ENCODE measurements at regions not wholly inside any gene's neighbourhood (a gene's known extent, or its start where the extent isn't known, plus 50 kb on each side); places are given as distances from the start of the nearest gene placed in this dataset.
A peak's percentile ranks its signal among the peaks of the same experiment; 100 is the strongest.
"Not testable (repeated sequence)": the region's sequence is repeated elsewhere in the genome, so short reads cannot be mapped to it uniquely, and the experiment has no call there.

DNA sequence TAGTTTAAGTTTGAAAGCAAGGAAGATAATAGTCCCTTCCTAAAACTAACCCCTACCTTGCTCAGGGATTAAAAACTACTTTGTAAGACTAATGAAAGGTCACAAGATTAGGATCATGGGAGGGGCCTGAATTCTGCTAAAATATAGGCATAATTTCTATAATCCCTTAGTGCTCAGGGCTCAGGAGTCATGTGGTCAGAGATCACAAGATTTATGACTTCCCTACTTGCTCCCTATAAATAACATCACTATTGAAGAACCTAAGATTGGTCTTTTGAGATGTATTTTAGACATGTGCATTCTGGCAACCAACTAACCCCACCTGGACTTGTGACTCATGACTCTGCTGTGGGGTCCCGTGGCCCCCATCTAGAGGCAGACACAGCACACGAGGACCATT, 81.1 kb downstream of the STMND1 start:
- no peak for DNase-seq

DNA sequence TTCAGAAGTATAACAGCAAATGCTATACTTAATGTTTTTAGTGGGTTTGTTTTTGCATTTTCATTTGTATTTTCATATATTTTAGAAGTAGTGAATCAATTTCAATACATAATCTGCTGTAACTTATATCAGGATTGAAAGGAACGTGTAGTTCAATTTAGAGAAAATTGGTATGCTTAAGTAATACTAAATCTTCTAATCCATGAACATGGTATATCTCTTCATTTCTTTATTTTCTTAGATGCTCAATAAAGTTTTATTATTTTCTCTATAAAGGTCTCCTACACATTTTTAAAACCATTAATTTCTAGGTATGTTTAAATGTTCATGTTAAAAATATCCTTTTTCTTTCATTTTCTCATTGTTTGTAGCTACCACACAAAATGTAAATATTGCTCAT, 85.1 kb downstream of the STMND1 start:
- DNase-seq = no peak

DNA sequence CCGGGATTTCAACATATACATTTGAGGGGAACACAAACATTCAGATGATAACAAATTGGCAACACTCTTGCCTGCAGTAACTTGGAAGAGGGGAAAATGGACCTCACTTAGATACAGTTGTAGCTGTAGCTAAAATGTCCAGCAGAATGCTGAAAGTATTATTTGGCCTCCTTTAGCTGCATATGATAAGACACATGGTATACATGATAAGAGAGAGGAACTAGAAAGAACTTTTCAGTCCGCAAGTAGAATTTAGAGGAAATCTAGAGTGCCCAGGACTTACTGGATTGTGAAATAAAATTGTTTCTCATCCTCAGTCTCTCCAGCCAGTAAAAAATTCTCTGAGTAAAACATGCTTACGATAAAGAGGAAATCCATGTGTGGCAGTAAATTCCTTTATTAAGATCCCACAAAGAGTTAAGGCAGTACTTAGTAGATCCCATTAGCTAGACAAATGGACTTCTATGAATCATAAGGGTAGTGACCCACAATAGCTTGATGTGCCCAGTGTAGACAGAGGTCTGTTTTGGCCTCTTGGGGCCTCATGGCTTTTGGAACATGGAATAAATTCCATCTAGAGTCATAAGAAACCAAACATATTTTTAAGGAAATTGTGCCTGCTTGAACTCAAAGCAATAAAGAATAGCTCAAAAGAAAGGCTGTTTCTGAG, 87.9 kb upstream of the RBM24 start:
- DNase-seq = no peak

DNA sequence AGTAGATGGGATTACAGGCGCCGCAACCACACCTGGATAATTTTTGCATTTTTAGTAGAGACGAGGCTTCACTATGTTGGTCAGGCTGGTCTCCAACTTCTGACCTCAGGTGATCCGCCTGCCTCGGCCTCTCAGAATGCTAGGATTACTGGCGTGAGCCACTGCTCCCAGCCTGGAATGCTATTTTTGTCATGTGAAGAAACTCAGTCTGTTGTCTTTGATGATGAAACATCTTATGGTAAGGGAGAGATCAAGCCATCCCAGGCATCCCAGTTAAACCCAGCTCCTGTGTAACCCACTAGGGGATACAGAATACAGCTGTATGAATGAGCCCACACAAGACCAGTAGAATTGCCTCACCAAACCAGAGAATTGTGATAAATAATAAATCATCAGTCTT, 83.6 kb upstream of the RBM24 start:
- no peak for DNase-seq

DNA sequence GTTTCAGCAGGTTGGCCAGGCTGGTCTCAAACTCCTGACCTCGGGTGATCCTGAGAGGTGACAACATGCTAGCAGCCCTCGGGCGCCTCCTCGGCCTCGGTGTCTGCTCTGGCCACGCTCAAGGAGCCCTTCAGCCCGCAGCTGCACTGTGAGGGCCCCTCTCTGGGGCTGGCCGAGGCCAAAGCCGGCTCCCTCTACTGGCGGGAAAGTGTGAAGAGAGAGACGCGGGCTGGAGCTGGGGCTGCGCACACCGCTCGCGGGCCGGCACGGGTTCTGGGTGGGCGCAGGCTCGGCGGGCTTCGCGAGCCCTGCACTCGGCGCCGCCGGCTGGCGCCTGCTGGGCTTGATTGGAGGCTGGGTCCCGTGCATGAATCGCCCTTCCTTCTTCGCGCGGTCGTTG, 80.8 kb upstream of the RBM24 start:
- DNase-seq = no peak

DNA sequence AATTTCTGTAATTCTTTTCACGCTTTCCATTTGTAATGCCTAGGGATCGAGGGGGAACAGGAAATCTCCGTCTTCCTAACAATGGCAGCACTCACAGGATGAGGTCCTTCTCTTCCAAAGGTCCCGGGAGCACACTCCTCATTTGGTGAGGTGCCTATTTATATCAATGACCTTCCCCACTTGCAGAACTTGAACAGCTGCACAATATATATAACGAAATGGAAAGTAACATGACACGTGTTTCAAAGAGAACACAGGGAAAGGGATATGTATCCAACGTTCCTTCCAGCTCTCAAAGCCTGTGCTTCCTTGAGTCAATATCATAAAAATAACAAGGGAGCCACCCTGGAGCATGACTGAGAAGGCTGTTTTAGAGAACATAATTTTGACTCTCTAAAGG, 78.6 kb upstream of the RBM24 start:
- DNase-seq = peak; percentile 26

DNA sequence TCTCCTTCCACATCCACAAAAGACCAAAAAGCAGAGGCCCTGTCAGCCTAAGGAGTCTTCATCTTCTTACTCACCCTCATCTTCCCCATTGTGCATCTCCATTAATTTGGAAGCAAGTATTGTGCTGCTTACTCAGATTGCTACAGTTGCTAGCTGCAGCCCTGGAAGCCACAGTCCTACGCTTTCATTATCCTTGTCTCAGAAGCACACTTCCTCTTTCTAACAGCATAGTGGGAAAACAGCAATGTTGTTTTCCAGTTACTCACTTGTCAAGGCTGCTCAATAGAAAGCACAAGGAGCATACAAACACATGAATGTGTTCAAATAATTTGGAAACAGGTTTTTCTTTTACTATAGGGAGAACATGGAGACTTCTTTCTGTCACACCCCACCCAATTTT, 76.6 kb upstream of the RBM24 start:
- DNase-seq = no peak

DNA sequence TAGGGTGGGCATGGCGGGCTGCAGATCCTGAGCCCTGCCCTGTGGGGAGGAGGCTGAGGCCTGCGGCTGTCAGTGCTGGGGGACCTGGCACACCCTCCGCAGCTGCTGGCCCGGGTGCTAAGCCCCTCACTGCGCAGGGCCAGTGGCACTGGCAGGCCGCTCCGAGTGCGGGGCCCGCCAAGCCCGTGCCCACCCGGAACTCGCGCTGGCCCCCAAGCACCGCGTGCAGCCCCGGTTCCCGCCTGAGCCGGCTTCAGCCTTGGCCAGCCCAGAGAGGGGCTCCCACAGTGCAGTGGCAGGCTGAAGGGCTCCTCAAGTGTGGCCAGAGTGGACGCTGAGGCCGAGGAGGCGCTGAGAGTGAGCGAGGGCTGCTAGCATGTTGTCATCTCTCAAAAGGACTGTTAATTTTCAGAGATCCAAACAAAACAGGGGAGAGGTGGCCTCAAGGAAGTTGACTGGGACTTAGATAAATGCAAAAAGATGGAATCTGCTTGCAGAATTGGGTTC, 74.5 kb upstream of the RBM24 start:
- DNase-seq = no peak

DNA sequence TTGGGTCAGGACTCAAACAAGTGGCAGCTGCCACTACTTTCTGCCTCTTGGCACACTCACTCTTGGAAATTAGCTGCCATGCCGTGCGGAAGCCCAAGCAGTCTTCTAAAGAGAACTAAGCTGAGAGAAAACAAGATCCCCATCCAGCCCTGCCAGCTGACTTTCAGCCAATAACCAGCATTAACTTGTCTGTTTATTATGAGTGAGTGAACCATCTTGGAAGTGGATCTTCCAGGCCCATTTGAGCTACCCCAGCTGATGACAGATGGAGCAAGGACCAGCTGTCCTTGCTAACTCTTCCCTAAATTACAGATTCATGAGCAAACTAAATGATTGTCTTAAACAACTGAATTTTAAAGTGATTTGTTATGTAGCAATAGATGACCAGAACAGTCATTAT, 73.9 kb upstream of the RBM24 start:
- no peak for DNase-seq

DNA sequence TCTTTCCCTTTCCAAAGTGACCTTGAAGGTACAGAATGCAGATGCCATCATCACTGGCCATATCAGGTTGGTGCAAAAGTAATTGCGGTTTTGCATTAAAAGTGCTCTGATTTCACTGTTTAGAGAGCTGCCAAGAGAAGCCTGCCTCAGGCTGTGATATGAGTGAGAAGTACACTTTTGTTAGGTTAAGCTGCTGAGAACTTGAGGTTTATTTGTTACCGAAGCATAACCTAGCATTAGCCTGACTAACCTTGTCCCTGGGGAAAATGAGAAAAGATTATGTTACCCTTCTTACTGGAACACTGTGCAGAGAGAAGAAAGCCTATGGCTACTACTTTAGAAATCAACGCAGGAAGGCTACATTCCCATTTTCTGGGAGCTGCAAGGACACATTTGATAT, 70.5 kb upstream of the RBM24 start:
- no peak for DNase-seq

DNA sequence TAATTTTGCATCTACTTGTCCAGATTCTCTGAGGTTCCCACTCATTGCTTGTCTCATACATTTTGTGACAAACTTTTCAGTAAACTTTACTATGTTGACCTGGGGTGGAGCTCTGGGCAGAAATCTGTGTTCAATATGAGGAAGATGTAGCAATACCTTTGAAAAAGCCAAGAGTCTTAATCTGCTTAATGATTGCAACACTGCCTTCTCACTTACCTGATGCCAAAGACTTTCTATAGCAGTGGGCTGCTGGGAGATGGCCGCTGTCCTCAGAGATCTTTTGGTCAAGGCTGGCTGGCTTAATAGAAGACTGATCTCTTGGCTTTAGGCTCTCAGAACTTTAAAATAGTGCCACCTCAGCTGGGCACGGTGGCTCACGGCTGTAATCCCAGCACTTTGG, 70.1 kb upstream of the RBM24 start:
- DNase-seq = no peak

DNA sequence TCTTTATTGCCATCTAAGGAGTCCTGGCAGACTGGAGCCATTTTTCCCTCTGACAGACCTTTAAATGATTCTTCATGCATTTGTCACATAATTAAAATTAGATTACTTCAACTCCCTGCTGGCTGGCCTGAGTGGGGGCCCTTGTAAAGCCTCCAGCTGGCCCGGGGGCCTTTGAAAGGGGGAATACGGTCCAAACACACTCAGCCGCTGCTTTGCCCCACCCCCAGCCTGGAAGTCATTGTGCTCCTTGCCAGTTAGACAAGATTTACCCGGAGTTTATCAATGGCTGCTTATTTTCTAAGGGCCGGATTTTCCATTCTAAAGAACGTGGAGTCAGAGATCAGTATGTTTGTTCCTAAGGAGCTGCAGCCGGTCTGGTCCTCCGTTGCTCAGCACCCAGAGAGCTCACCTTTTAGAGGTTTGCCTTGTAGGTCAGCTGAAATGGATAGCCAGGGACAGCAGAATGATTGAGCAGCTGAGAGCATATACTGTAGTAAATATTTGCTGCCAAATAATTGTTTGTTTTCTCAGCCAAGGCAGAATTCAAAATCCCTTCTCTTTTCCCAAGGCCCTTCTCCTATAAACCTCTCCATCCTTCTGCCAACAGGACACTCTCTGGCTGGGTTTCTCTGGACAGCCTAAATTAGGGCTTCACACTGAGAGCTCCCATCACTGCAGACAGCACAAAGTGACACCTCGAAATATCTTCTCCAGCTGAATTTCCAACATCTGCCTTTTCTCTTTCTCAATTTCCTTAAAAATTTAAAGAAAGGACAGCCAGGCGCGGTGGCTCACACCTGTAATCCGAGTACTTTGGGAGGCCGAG, 68.4 kb upstream of the RBM24 start:
- DNase-seq = peak; percentile 89

DNA sequence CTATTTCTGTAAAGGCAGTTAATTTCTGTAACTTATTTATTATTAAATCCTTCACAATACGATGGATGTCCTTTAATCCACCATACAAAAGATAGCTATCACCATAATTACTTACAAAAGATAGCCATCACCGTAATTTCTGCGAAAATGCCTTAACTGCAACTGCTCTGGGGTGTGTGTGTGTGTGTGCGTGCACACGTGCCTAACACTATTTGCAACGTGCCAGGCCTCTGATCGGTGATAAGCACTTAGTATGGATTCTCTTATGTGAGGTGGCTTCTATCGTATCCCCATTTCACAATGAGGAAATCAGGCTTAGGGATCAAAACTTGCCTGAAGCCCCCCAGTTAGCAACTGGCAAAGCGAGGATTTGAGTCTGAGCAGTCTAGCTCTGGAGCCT, 67.1 kb upstream of the RBM24 start:
- DNase-seq = no peak

DNA sequence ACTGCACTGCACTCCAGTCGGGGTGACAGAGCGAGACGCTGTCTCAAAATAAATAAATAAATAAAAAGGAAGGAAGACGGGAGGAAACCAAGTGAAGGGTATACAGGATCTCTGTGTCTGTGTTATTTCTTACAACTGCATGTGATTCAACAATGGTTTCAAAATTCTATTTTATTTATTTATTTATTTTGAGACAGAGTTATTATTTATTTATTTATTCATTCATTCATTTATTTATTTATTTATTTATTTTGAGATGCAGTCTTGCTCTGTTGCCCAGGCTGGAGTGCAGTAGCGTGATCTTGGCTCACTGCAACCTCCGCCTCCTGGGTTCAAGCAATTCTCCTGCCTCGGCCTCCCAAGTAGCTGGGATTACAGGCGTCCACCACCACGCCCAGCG, 64.2 kb upstream of the RBM24 start:
- not testable (repeated sequence) for DNase-seq

DNA sequence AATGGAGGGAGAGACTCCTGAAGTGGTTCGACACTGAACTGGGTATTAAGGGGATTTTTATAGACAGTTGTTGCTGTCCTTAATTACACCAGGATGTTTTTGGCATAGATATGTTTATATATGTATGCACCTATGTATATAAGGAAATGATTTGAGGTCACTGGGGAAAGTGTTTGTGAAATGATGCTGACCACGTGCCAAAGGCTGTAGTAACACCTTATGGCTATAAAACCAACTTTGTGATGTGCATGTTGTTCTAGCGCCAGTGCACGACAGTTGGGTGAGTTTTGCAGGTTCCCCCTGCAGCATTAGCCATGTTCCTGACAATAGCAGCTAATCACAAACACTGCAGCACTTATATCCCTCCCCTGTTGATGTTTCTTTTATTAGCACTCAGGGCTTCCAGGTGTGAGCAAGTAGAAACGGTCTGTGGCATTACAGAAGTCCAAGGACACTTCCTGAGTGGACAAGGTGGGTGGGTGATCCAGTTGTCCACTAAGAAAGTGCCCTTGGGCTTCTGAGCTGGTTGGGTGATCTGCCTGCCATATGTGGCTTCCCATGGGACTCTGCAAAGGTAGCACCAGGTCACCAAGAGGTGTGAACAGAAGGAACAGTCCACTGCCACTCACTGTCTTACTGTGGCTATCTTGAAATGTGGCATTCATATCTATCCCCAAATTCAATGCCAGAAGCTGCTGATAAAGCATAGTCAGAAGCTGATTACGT, 63.0 kb upstream of the RBM24 start:
- no peak for DNase-seq

DNA sequence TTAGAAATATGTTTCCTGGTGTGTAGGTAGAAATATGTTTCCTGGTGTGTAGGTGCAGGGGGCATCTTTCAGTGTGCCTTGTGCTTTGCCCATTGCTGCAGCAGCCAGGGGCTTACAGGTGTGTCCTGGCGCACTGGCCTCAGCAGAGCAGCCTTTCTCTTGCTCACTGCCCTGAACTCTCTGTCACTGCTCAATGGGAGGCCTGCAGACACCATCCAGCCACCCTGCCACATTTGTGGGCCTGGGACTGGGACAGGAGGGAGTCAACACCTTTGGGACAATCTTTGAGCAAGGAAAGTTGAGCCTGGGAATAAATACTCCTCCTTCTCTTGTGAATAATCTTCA, 62.4 kb upstream of the RBM24 start:
- DNase-seq = no peak

DNA sequence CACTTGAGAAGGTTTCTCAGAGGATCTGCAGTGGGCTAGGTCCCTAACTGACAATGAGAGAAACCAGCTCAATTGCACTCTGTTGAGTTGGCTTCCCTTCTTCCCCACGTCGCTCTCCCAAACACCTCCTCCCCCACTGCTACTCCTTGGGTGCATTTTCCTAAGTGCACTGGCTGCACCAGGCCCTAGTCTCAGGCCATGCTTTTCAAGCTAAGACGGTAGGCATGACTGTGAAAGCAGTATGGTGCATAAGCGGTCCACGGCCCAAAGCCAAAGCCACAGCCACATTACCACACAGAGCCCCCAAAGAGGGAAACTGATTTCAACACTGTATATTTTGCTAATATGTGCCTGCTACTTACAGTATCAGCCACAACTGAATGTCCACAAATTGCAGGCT, 62.1 kb upstream of the RBM24 start:
- no peak for DNase-seq

DNA sequence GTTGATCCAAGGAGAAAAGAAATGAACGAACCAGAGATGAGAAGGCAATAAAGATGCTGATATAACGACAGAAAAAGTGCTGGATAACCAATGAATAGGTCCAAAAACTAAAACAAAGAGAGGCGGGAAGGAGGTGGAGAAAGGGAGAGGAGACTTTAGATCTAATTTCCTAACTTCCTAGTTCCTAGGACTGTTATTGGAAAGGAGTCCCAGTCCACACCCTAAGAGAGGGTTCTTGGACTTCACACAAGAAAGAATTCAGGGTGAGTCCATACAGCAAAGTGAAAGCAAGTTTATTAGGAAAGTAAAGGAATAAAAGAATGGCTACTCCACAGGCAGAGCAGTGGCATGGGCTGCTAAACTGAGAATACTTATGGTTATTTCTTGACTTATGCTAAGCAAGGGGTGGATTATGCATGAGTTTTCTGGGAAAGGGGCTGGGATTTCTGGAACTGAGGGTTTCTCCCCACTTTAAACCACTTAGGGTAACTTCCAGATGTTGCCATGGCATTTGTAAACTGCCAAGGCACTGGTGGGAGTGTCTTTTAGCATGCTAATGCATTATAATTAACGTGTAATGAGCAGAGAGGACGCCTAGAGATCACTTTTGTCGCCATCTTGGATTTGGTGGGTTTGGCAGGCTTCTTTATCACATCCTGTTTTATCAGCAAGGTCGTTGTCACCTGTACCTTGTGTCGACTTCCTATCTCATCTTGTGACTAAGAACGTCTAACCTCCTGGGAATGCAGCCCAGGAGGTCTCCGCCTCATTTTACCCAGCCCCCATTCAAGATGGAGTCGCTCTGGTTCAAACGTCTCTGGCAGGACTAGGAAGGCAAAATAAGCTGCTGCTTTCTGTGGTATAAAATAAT, 60.9 kb upstream of the RBM24 start:
- no peak for DNase-seq

DNA sequence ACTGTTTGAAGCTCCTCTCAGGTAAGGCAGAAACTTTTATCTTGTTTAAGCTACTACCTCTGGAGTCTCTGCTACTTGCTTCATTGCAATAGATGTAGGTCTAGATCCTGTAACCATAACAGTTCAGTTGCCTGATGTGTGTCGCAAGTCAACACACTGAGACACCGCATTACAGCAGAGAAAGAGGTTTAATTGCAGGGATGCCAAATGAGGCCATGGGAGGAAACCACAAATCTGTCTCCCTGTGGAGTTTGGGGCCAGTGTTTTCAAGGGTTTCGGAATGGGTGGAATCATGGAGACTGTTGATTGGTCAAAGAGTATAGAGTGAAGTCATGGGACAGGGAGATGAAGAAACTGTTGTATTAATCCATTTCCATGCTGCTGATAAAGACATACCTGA, 57.1 kb upstream of the RBM24 start:
- DNase-seq = no peak

DNA sequence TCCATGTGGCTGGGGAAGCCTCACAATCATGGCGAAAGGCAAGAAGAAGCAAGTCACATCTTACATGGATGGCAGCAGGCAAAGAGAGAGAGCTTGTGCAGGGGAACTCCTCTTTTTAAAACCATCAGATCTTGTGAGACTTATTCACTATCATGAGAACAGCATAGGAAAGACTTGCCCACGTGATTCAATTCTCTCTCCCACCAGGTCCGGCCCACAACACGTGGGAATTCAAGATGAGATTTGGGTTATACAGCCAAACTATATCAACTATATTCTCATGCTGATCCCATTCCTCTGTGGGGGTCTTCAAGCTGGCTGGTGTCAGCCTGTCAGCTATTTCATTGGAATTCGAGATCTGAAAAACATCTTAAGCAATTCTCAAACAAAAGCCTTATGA, 56.7 kb upstream of the RBM24 start:
- not testable (repeated sequence) for DNase-seq

DNA sequence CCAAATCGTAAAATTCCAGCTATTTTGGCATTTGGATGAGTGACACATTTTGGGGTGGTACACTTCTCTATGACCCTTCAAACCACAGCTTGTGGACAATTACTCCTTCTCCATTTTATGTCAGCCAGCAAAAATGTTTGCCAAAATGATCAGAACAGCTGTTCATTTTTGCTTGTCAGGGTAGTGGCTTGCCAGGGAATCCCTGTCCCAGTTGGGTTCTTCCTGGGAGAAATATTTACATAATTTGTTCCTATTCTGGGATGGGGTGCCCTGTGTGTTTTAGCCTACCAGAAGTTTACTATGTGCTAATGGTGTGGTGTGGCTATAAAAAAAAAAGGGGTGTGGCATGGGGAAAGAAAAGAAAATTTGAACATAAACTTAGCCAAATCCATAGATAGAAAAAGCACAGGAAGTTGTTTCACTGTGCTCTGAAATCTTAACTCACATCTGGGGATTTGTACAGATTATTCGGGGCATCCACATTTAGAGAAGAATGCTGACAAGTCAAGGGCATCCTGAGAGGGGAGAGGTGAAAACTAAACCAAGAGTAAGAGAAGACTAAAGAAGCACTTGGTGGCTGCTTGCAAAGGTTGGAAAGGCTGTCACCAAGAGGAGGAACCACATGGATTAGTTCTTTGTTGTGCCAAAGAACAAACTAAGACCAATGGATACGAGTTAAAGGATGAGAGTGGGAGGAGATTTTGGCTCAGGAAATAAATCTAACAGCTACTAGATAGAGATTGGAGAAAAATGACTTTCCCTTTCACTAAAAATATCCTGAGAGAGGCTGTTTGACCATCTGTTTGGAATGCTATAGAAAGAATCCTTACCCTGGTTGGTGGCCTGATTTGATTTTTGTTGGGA, 55.2 kb upstream of the RBM24 start:
- DNase-seq = no peak

DNA sequence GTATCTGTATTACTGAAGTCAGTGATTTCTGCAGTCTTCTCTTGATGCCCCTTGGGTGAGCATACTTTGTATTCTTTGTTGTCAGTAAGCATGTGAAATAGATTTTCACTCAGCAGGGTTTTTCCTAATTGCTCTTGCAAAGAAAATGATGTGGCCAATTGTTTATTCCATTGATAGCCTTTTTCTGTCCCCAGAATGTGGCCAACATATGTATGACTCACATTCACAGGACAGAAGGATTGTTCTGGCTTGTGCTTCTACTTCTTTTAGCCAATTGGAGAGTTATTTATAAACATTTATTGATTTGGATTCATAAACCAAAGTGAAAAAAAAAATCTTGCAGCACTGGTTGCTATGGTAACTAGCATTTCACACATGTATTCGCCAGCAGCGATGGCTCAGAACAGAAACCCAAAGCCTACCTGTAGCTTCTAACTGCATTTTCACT, 54.4 kb upstream of the RBM24 start:
- DNase-seq = peak; percentile 49

Measured in eye (tissue), 1 donor.